Upper lobe of left lung (tissue), 6 donors: ENCODE measurements at regions not wholly inside any gene's neighbourhood (a gene's known extent, or its start where the extent isn't known, plus 50 kb on each side); places are given as distances from the start of the nearest gene placed in this dataset.

ENCODE experiments used
- ATAC-seq, 2 donors: fragments of 200-7000 bp; cut with Tn5 transposase; one replicate each; pipeline ENCODE4 v1.9.1; 2022; ENCODE audit warnings: mild to moderate bottlenecking in 2 of 2, moderate library complexity in 2 of 2; ENCODE audit not compliant: low FRiP score in 2 of 2
- DNase-seq, 2 donors: peaks; one replicate each; pipeline ENCODE4 v3.0.0-alpha.2; 2019 to 2020
- H3K27ac ChIP-seq, 4 donors: fragments of 200-600 bp; sonication (generic); one replicate each; pipeline ENCODE4 v1.5.1; 2016 to 2019
- H3K27me3 ChIP-seq, 4 donors: fragments of 200-600 bp; sonication (generic); one replicate each; pipeline ENCODE4 v1.5.1; 2017 to 2019
- H3K36me3 ChIP-seq, 4 donors: fragments of 200-600 bp; sonication (generic); one replicate each; pipeline ENCODE4 v1.5.1; 2016 to 2019
- H3K4me1 ChIP-seq, 4 donors: fragments of 200-600 bp; sonication (generic); one replicate each; pipeline ENCODE4 v1.5.1; 2018 to 2019
- H3K4me3 ChIP-seq, 4 donors: fragments of 200-600 bp; sonication (generic); one replicate each; pipeline ENCODE4 v1.5.1; 2017 to 2019; ENCODE audit warnings: mild to moderate bottlenecking in 2 of 4, moderate library complexity in 1 of 4
- H3K9me3 ChIP-seq, 4 donors: fragments of 200-600 bp; sonication (generic); one replicate each; pipeline ENCODE4 v1.5.1; 2018 to 2019
- EP300 ChIP-seq, 4 donors: sonication (generic); formaldehyde crosslinking; IDR thresholded peaks; one replicate each; pipeline ENCODE4 v1.5.1; 2017; ENCODE audit warnings: antibody characterized with exemption in 4 of 4, control low read depth in 2 of 4
- POLR2A ChIP-seq, 4 donors: fragments of 450-650 bp; IDR thresholded peaks; one replicate each; pipeline ENCODE4 v1.5.1; 2016 to 2017; ENCODE audit warnings: antibody characterized with exemption in 4 of 4, mild to moderate bottlenecking in 2 of 4
- POLR2AphosphoS5 ChIP-seq, 2 donors: sonication (generic); formaldehyde crosslinking; IDR thresholded peaks; one replicate each; pipeline ENCODE4 v1.5.1; 2017; ENCODE audit warnings: antibody characterized with exemption in 2 of 2
- WGBS, 2 donors: methylation state at CpG; one replicate each; pipeline ENCODE4 v1.1.5; 2017 to 2018; 5-methylcytosine and 5-hydroxymethylcytosine counted together
- TF ChIP-seq, protein P1 (sequence below), 6 experiments: fragments of 450-650 bp in 4 of 6; fragments of 200-600 bp in 2 of 6; sonication (generic) in 2 of 6; IDR thresholded peaks; one replicate each; pipeline ENCODE4 v1.5.1; 2016 to 2019; ENCODE audit warnings: antibody characterized with exemption in 6 of 6
- donor health status: DM: no; HTN: no; CAD: no; lungs with moderate emphysema.
- donor health status: DM: no; HTN: yes; CAD: no; lungs with severe emphysema.

DNA sequence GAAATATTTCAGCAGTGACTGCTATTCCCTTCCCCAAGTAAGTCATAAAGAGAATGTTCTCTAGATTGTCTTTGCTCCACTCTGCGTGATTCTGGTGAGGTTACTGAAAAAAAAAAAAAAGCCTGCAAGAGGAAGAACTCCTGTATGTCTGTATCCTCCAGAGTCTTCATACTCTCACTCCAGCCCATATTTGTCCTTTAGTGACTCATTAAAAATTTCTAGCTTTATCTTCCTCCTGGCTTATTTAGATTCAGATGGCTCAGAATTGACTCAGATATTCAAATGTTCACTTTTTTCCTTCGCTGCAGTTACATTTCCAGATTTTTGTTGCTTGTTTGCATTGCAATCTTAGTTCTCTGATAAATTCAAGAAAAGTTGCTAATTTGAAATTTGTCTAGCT is 76.3 kb upstream of the CNTN5 start:
- ATAC-seq (no peak), DNase-seq (no peak)
- Histone ChIP-seq H3K36me3 (no peaks in the 10 kb centered on the region), H3K4me1 (no peaks in the 10 kb centered on the region), H3K4me3 (no peak overlapping the region), H3K27me3 (no peaks in the 10 kb centered on the region), H3K9me3 (peaks cover 0 to 4% (median 0%) of the 10 kb centered on the region in 4 donors), H3K27ac (no peak overlapping the region)
- TF ChIP-seq POLR2AphosphoS5 (IDR thresholded peaks at IDR 0.05) (no peak), POLR2A (IDR thresholded peaks at IDR 0.05) (no peak), EP300 (IDR thresholded peaks at IDR 0.05) (no peak)
- TF ChIP-seq, protein P1, sequence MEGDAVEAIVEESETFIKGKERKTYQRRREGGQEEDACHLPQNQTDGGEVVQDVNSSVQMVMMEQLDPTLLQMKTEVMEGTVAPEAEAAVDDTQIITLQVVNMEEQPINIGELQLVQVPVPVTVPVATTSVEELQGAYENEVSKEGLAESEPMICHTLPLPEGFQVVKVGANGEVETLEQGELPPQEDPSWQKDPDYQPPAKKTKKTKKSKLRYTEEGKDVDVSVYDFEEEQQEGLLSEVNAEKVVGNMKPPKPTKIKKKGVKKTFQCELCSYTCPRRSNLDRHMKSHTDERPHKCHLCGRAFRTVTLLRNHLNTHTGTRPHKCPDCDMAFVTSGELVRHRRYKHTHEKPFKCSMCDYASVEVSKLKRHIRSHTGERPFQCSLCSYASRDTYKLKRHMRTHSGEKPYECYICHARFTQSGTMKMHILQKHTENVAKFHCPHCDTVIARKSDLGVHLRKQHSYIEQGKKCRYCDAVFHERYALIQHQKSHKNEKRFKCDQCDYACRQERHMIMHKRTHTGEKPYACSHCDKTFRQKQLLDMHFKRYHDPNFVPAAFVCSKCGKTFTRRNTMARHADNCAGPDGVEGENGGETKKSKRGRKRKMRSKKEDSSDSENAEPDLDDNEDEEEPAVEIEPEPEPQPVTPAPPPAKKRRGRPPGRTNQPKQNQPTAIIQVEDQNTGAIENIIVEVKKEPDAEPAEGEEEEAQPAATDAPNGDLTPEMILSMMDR (IDR thresholded peaks at IDR 0.05) = no peak
- WGBS, 2 donors = 81 to 83% methylated on average over 2 of the region's 2 CpGs

- 89 to 93% methylated on average over 2 of the region's 2 CpGs for WGBS, 2 donors
- H3K9me3 ChIP-seq = no peaks in the 10 kb centered on the region
- no peaks in the 10 kb centered on the region for H3K4me1 ChIP-seq
- no peaks in the 10 kb centered on the region for H3K27me3 ChIP-seq
- no peaks in the 10 kb centered on the region for H3K36me3 ChIP-seq
- no peak for DNase-seq
- H3K27ac ChIP-seq = no peak overlapping the region
- ATAC-seq = no peak
- H3K4me3 ChIP-seq = no peak overlapping the region
- TF ChIP-seq, protein P1 (IDR thresholded peaks at IDR 0.05) = no peak
- no peak for TF ChIP-seq POLR2A (IDR thresholded peaks at IDR 0.05)
- TF ChIP-seq POLR2AphosphoS5 (IDR thresholded peaks at IDR 0.05) = no peak
- TF ChIP-seq EP300 (IDR thresholded peaks at IDR 0.05) = no peak
These were observed 68.6 kb upstream of the CNTN5 start for GRCh38 chr11:98952107-98952506.

DNA sequence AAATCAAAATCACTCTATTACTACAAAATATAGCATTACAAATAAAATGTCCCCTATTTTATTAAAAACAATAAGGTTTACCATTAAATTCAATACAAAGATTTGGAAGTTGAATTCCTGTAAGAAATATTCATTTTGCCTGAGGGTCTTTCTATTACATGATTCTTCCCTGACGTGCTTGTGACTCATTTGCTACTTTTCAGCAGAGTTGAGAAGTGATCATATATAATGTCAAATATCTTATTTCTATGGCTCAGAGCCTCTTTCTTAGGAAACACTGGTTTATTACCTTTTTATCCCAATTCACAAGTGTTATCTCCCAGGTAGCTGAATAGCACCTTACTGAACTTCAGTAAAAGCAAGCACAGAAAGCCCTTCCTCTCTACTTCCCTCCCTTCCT is 65.2 kb upstream of the CNTN5 start:
- H3K4me3 ChIP-seq = no peak overlapping the region
- H3K36me3 ChIP-seq = no peaks in the 10 kb centered on the region
- no peaks in the 10 kb centered on the region for H3K4me1 ChIP-seq
- no peaks in the 10 kb centered on the region for H3K9me3 ChIP-seq
- TF ChIP-seq, protein P1 (IDR thresholded peaks at IDR 0.05) = no peak
- TF ChIP-seq POLR2AphosphoS5 (IDR thresholded peaks at IDR 0.05) = no peak
- no peak for TF ChIP-seq EP300 (IDR thresholded peaks at IDR 0.05)
- no peak for TF ChIP-seq POLR2A (IDR thresholded peaks at IDR 0.05)
- WGBS, 2 donors = 70 to 91% methylated on average over 1 of the region's 1 CpG
- H3K27ac ChIP-seq = no peak overlapping the region
- DNase-seq = no peak
- no peaks in the 10 kb centered on the region for H3K27me3 ChIP-seq
- ATAC-seq = no peak

DNA sequence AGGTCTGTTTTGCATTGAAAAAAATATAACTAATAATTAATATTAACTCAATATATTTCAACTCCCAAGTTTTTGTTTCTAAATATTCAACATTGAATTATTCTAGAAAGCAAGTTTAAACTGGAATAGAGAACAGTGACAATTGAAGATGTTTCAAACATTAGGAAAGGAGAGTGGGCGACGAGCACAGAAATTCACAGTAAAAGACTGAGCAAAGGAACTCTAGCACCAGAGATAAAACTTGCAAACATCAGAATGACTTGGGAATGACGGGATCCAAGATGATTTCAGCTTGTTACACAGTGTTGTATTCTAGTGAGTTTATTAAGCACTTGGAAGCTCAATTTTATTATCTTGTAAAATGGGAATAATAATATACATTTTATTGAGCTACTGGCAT is 56.6 kb upstream of the CNTN5 start:
- ATAC-seq (no peak), DNase-seq (no peak)
- H3K9me3 ChIP-seq = no peaks in the 10 kb centered on the region
- WGBS, 2 donors = 79 to 90% methylated on average over 3 of the region's 3 CpGs
- no peak overlapping the region for H3K4me3 ChIP-seq
- no peak overlapping the region for H3K27ac ChIP-seq
- TF ChIP-seq EP300 (IDR thresholded peaks at IDR 0.05) = no peak
- TF ChIP-seq POLR2AphosphoS5 (IDR thresholded peaks at IDR 0.05) = no peak
- TF ChIP-seq POLR2A (IDR thresholded peaks at IDR 0.05) = no peak
- TF ChIP-seq, protein P1 (IDR thresholded peaks at IDR 0.05) = no peak
- H3K4me1 ChIP-seq = no peaks in the 10 kb centered on the region
- H3K36me3 ChIP-seq = no peaks in the 10 kb centered on the region
- H3K27me3 ChIP-seq = no peaks in the 10 kb centered on the region

DNA sequence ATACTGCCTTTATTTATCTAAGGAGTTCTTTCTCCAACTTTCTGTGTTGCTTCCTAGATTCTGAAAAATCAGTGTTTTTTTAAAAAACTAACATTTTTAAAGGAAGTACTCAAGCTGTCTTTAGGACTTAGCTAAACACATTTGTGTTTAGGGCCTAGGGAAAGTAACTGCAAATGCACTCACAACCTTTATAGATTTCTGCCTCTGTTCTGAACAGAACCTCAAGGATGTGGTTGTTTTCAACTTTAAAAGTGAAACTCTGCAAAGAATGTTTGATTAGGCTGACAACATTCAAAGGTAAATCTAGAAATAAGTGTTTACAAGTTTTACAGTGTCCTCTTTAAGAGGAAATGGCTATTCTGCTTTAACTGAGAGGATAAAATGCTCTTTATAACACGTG is 55.4 kb upstream of the CNTN5 start:
- Histone ChIP-seq H3K9me3 (no peaks in the 10 kb centered on the region), H3K36me3 (no peaks in the 10 kb centered on the region), H3K4me3 (no peak overlapping the region), H3K27ac (no peak overlapping the region), H3K4me1 (no peaks in the 10 kb centered on the region), H3K27me3 (no peaks in the 10 kb centered on the region)
- ATAC-seq (no peak), DNase-seq (no peak)
- TF ChIP-seq, protein P1 (IDR thresholded peaks at IDR 0.05) = no peak
- TF ChIP-seq POLR2A (IDR thresholded peaks at IDR 0.05) = no peak
- TF ChIP-seq EP300 (IDR thresholded peaks at IDR 0.05) = no peak
- TF ChIP-seq POLR2AphosphoS5 (IDR thresholded peaks at IDR 0.05) = no peak
- 31 to 36% methylated on average over 1 of the region's 1 CpG for WGBS, 2 donors
